GM13976 (cell line): ENCODE measurements at regions not wholly inside any gene's neighbourhood (a gene's known extent, or its start where the extent isn't known, plus 50 kb on each side); places are given as distances from the start of the nearest gene placed in this dataset.
"Not testable (repeated sequence)": the region's sequence is repeated elsewhere in the genome, so short reads cannot be mapped to it uniquely, and the experiment has no call there.

Source experiments
- DNase-seq: peaks from one replicate; pipeline ENCODE4 v3.0.0; 2012; ENCODE audit warnings: low spot score
- in situ Hi-C: fragments of 300-500 bp; cut with MboI; formaldehyde crosslinking; loops from one replicate; pipeline ENCODE4 v1.12.0; 2022; ENCODE audit warnings: low sequenced_read_pairs, mixed read lengths, inconsistent platforms; ENCODE audit not compliant: unreplicated experiment
- TF ChIP-seq, protein P1 (sequence below): IDR thresholded peaks from 2 replicates; pipeline ENCODE4 v1.5.1; 2012; ENCODE audit warnings: borderline replicate concordance, mild to moderate bottlenecking; ENCODE audit not compliant: insufficient read depth; ENCODE audit errors: extremely low read depth, missing control alignments, control extremely low read depth

DNA sequence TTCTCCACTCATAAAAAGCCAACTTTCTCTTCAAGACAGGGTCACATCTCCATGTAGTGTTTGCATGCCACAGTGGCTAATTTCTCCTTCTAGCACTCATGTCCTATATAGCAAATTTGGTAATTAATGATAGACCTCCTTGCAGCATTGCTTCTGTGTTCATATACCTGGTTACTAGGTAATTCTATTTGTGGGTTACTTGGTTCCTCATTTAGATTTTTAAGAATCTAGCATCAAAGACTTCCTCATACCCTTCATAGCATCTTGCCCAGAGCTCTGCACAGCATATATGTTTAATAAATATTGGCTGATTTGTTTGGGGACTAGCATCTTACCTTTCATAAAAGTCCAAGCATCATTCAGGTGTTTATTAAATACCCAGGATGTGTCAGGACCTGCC is 152.1 kb downstream of the DUSP6 start:
- TF ChIP-seq, protein P1, sequence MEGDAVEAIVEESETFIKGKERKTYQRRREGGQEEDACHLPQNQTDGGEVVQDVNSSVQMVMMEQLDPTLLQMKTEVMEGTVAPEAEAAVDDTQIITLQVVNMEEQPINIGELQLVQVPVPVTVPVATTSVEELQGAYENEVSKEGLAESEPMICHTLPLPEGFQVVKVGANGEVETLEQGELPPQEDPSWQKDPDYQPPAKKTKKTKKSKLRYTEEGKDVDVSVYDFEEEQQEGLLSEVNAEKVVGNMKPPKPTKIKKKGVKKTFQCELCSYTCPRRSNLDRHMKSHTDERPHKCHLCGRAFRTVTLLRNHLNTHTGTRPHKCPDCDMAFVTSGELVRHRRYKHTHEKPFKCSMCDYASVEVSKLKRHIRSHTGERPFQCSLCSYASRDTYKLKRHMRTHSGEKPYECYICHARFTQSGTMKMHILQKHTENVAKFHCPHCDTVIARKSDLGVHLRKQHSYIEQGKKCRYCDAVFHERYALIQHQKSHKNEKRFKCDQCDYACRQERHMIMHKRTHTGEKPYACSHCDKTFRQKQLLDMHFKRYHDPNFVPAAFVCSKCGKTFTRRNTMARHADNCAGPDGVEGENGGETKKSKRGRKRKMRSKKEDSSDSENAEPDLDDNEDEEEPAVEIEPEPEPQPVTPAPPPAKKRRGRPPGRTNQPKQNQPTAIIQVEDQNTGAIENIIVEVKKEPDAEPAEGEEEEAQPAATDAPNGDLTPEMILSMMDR, result no peak
- DNase-seq, result no peak
- in situ Hi-C loops, result no loop called here

DNA sequence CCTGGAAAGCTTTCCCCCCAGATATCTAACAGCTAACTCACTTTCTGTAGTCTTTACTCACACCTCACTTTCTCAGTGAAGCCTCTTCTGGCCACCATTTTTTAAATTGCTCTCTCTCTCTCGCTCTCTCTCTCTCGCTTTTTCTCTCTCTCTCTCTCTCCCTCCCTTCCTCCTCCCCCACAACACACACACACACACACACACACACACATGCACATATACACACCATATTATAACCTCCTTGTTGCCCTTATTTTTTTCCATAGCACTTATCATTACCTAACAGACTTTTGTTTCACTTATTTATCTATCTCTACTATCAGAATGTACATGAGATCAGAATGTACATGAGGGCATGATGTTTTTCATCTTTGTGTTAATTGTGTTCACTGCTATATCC is 156.8 kb downstream of the DUSP6 start:
- no peak for DNase-seq
- in situ Hi-C loops, result no loop called here
- TF ChIP-seq, protein P1, result no peak

DNA sequence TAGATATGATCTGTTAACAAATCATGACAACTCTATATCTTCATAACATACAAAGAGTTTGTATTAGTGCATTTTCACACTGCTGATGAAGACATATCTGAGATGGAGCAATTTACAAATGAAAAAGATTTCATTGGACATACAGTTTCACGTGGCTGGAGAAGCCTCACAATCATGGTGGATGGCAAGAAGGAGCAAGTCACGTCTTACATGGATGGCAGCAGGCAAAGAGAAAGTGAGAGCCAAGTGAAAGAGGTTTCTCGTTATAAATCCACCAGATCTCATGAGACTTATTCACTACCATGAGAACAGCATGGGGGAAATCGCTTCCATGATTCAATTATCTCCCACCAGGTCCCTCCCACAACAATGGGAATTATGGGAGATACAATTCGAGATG is 157.6 kb downstream of the DUSP6 start:
- TF ChIP-seq, protein P1, result no peak
- in situ Hi-C loops, result no loop called here
- no peak for DNase-seq

DNA sequence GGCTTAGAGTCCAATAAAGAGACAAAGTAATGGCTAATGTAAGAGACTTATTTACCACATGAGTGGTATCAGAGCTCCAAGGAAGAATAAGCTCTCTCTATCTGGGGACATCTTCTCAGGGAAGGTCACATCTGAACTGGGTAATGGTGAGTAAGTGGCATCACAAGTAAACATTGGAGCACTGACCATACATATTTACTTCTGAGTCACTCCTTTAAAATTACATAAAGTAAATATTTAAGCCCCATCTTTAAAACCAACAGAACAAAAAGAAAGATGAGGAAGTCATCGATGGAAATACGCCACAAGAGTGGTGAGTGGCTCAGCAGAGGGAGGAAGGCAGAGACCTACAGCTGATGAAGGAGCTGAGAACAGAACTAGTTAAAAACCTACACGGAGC is 159.9 kb downstream of the DUSP6 start:
- in situ Hi-C loops, result no loop called here
- no peak for DNase-seq
- TF ChIP-seq, protein P1, result no peak

DNA sequence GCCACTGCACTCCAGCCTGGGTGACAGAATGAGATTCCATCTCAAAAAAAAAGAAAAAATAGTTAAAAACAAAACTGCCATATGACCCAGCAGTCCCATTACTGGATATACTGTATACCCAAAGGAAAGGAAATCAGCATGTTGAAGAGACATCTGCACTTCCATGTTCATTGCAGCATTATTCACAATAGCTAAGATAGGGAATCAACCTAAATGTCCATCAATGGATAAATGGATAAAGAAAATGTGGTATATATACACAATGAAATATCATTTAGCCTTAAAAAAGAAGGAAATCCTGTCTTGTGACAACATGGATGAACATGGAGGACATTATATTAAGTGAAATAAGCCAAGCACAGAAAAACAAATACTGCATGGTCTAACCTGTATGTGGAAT is 160.7 kb downstream of the DUSP6 start:
- DNase-seq, in situ Hi-C loops: not testable (repeated sequence)

DNA sequence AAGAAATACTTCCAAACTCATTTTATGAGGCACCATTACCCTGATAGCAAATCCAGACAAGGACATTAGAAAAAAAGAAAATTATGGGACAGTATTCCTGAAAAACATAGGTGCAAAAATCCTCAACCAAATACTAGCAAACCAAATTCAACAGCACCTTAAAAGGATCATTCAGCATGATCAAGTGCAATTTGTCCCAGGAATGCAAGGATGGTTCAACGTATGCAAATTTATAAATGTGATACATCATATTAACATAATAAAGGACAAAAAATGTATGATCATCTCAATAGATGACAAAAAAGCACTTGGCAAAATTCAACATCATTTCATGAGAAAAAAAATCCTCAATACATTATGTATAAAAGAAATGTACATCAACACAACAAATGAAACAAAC is 162.9 kb downstream of the DUSP6 start:
- TF ChIP-seq, protein P1, result no peak
- in situ Hi-C loops, result no loop called here
- no peak for DNase-seq

DNA sequence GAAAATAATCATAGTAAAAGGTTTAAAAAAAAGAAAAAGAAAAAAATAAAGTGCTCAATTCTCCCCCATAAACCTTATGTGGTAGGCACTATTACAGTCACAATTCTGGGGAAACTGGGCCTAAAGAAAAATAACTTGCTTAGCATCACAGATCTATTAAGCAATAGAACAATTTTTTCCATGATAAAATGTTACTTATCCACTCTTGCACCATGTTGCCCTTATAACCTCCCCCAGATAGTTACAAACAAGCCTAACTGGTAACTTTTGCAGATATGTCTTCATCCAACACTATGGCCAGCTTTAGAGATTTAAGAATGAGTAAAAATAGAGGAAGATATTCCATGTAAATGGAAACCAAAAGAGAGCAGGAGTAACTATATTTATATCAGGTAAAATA is 164.8 kb downstream of the DUSP6 start:
- no peak for DNase-seq
- in situ Hi-C loops, result no loop called here
- TF ChIP-seq, protein P1, result no peak

DNA sequence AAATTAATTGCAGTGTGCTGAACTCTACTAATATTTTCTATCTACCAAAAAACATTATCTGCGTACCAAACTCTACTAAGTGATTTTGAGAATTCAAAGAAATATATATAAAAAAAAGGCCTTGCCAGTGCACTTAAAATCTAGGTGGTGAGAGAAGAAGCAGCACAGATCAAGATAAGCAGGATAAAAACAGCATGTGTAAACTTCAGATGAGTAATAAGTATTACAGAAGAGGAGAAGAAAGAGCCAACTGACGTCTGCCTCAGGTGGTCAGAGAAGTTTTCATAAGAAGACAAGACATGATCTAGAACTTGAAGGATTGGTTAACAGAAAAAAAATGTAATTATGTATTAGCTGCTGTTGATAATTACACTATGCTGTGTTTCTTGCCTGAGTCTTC is 166.4 kb downstream of the DUSP6 start:
- TF ChIP-seq, protein P1, result no peak
- in situ Hi-C loops, result no loop called here
- DNase-seq, result no peak
